Endodermal cell (in vitro differentiated cells): ENCODE measurements at regions not wholly inside any gene's neighbourhood (a gene's known extent, or its start where the extent isn't known, plus 50 kb on each side); places are given as distances from the start of the nearest gene placed in this dataset.
A peak's percentile ranks its signal among the peaks of the same experiment; 100 is the strongest.
"Not testable (repeated sequence)": the region's sequence is repeated elsewhere in the genome, so short reads cannot be mapped to it uniquely, and the experiment has no call there.

Experiments
- DNase-seq: peaks from one replicate; pipeline ENCODE4 v3.0.0-alpha.2; 2017
- H3K27ac ChIP-seq: 2 replicates; pipeline ENCODE4 v1.5.1; 2013; ENCODE audit warnings: mild to moderate bottlenecking, low read depth, low read length, moderate library complexity
- H3K27me3 ChIP-seq: 2 replicates; pipeline ENCODE4 v1.6.1; 2013; ENCODE audit warnings: mild to moderate bottlenecking, low read length, moderate library complexity; ENCODE audit not compliant: insufficient read depth, control insufficient read depth, poor library complexity, severe bottlenecking
- H3K36me3 ChIP-seq: 2 replicates; pipeline ENCODE4 v1.7.0; 2013; ENCODE audit warnings: mild to moderate bottlenecking, low read length, moderate library complexity; ENCODE audit not compliant: control insufficient read depth, insufficient read depth
- H3K4me1 ChIP-seq: one replicate; pipeline ENCODE4 v1.7.0; 2013; ENCODE audit warnings: low read length; ENCODE audit not compliant: control insufficient read depth, insufficient read depth
- H3K4me3 ChIP-seq: 2 replicates; pipeline ENCODE4 v1.5.1; 2013; ENCODE audit warnings: mild to moderate bottlenecking, low read length, moderate library complexity
- H3K9ac ChIP-seq: 2 replicates; pipeline ENCODE4 v1.6.1; 2013; ENCODE audit warnings: mild to moderate bottlenecking, low read length, moderate library complexity; ENCODE audit not compliant: poor library complexity, severe bottlenecking; ENCODE audit errors: extremely low read depth
- H3K9me3 ChIP-seq: 2 replicates; pipeline ENCODE4 v1.6.1; 2013; ENCODE audit warnings: mild to moderate bottlenecking, low read length, moderate library complexity; ENCODE audit not compliant: control insufficient read depth
- H3K27ac Mint-ChIP-seq: 2 replicates; pipeline ENCODE4 v1.8.0; 2020; ENCODE audit warnings: mixed read lengths
- H3K27me3 Mint-ChIP-seq: 2 replicates; pipeline ENCODE4 v1.8.0; 2021; ENCODE audit warnings: mild to moderate bottlenecking, mixed read lengths; ENCODE audit not compliant: insufficient read depth
- H3K36me3 Mint-ChIP-seq: 2 replicates; pipeline ENCODE4 v1.8.0; 2020; ENCODE audit warnings: low read depth, mixed read lengths
- H3K4me1 Mint-ChIP-seq: 2 replicates; pipeline ENCODE4 v1.8.0; 2020; ENCODE audit warnings: mixed read lengths
- H3K4me3 Mint-ChIP-seq: 2 replicates; pipeline ENCODE4 v1.8.0; 2020; ENCODE audit warnings: mild to moderate bottlenecking, moderate library complexity, mixed read lengths
- H3K9me3 Mint-ChIP-seq: 2 replicates; pipeline ENCODE4 v1.8.0; 2020; ENCODE audit warnings: mild to moderate bottlenecking, mixed read lengths
- CTCF ChIP-seq: fragments of 200-600 bp; sonication (generic); conservative IDR thresholded peaks from 2 replicates; pipeline ENCODE4 v1.5.0; 2021; ENCODE audit warnings: antibody characterized with exemption, mild to moderate bottlenecking
- WGBS, 2 experiments: methylation state at CpG; one replicate each; pipeline versions ENCODE4 v1.1.5 to v1.1.7; 2013; ENCODE audit warnings: missing lambda C conversion rate in 2 of 2, mixed read lengths in 1 of 2; ENCODE audit not compliant: insufficient coverage in 1 of 2, insufficient read length in 1 of 2; 5-methylcytosine and 5-hydroxymethylcytosine counted together

- peaks cover 6% of the 10 kb centered on the region for H3K9me3 ChIP-seq
- H3K36me3 Mint-ChIP-seq = no peaks in the 10 kb centered on the region
- no peak overlapping the region for H3K27ac ChIP-seq
- peaks cover 12% of the 10 kb centered on the region for H3K9me3 Mint-ChIP-seq
- H3K27me3 ChIP-seq = no peaks in the 10 kb centered on the region
- no peak overlapping the region for H3K4me3 ChIP-seq
- H3K4me1 Mint-ChIP-seq = peaks cover 3% of the 10 kb centered on the region
- H3K27me3 Mint-ChIP-seq = no peaks in the 10 kb centered on the region
- H3K36me3 ChIP-seq = no peaks in the 10 kb centered on the region
- WGBS, 2 experiments = 17% methylated on average over 1 of the region's 2 CpGs; no CpG with 5 or more reads in 1 of the 2 experiments
- H3K9ac ChIP-seq = no peak overlapping the region
- H3K4me1 ChIP-seq = no peaks in the 10 kb centered on the region
- H3K27ac Mint-ChIP-seq = no peak overlapping the region
- no peak overlapping the region for H3K4me3 Mint-ChIP-seq
- no peak for DNase-seq
- peak; percentile 88 for TF ChIP-seq CTCF
Measured at GRCh38 chr7:81482600-81483186, 287.2 kb downstream of the HGF start.

- no peaks in the 10 kb centered on the region for H3K36me3 ChIP-seq
- Mint-ChIP-seq H3K4me1 (peaks cover 3% of the 10 kb centered on the region), H3K27ac (no peak overlapping the region), H3K27me3 (no peaks in the 10 kb centered on the region), H3K36me3 (no peaks in the 10 kb centered on the region), H3K4me3 (no peak overlapping the region), H3K9me3 (peaks cover 12% of the 10 kb centered on the region)
- H3K4me3 ChIP-seq = no peak overlapping the region
- H3K27ac ChIP-seq = no peak overlapping the region
- TF ChIP-seq CTCF = no peak
- H3K27me3 ChIP-seq = no peaks in the 10 kb centered on the region
- H3K9me3 ChIP-seq = peaks cover 6% of the 10 kb centered on the region
- WGBS, 2 experiments = 92 to 94% methylated on average over 5 of the region's 5 CpGs
- no peaks in the 10 kb centered on the region for H3K4me1 ChIP-seq
- DNase-seq = no peak
- no peak overlapping the region for H3K9ac ChIP-seq
Measured at GRCh38 chr7:81478664-81479063, 291.2 kb downstream of the HGF start.

- WGBS, 2 experiments = 97% methylated on average over 3 of the region's 3 CpGs
Measured at GRCh38 chr7:81478201-81478600, 291.6 kb downstream of the HGF start.

GRCh38 chr7:81473236-81473635 lies 296.6 kb downstream of the HGF start:
- no peaks in the 10 kb centered on the region for H3K36me3 ChIP-seq
- H3K4me3 ChIP-seq = no peak overlapping the region
- H3K9me3 Mint-ChIP-seq = no peaks in the 10 kb centered on the region
- no peak for DNase-seq
- peaks cover 8% of the 10 kb centered on the region for H3K4me1 Mint-ChIP-seq
- no peaks in the 10 kb centered on the region for H3K4me1 ChIP-seq
- H3K4me3 Mint-ChIP-seq = no peak overlapping the region
- no peak overlapping the region for H3K9ac ChIP-seq
- no peaks in the 10 kb centered on the region for H3K27me3 ChIP-seq
- no peak overlapping the region for H3K27ac ChIP-seq
- no peak overlapping the region for H3K27ac Mint-ChIP-seq
- no peaks in the 10 kb centered on the region for H3K27me3 Mint-ChIP-seq
- H3K9me3 ChIP-seq = no peaks in the 10 kb centered on the region
- H3K36me3 Mint-ChIP-seq = no peaks in the 10 kb centered on the region
- TF ChIP-seq CTCF = no peak
- 77 to 93% methylated on average over 2 to 6 of the region's 6 CpGs for WGBS, 2 experiments

More at GRCh38 chr7:81478201-81478600, 291.6 kb downstream of the HGF start:
- peaks cover 12% of the 10 kb centered on the region for H3K9me3 Mint-ChIP-seq
- not testable (repeated sequence) for H3K9me3 ChIP-seq, H3K27me3 ChIP-seq, H3K27me3 Mint-ChIP-seq, DNase-seq, H3K4me3 Mint-ChIP-seq, H3K36me3 Mint-ChIP-seq, H3K27ac Mint-ChIP-seq, H3K9ac ChIP-seq, H3K4me3 ChIP-seq, H3K4me1 ChIP-seq, H3K4me1 Mint-ChIP-seq, H3K27ac ChIP-seq, H3K36me3 ChIP-seq
